Fibroblast of pulmonary artery (primary cell): ENCODE measurements at regions not wholly inside any gene's neighbourhood (a gene's known extent, or its start where the extent isn't known, plus 50 kb on each side); places are given as distances from the start of the nearest gene placed in this dataset.

Source experiments
- DNase-seq: peaks from one replicate; pipeline ENCODE4 v3.0.0-alpha.2; 2010; ENCODE audit warnings: low read depth
- H3K4me3 ChIP-seq: replicated peaks from 2 replicates; pipeline ENCODE4 v1.5.1; 2011; ENCODE audit warnings: low read depth, mild to moderate bottlenecking, control low read depth, low read length, moderate library complexity
- TF ChIP-seq, protein P1 (sequence below): IDR thresholded peaks from 2 replicates; pipeline ENCODE4 v1.5.1; 2011; ENCODE audit warnings: mild to moderate bottlenecking, control low read depth, low read length, inconsistent platforms; ENCODE audit errors: missing control alignments

DNA sequence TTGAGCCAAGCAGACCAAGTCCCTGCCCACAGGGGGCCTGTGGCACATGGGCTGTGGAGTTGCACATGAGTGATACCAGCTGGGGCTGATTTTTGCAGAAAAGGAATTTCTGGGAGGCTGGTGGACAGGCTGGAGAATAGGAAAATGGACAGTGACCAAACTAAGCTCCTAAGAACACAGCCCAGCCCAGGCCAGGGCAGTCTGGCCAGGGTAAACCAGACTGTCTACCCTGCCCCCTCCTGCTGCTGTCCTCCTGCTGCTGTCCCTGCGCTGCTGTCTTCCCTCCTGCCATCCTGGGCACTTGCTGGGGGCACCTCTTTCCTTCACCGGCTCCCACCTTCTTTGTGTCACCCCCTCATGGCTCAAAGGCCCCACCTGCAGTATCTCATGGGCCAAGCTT, 219.2 kb downstream of the ZIC5 start:
- no peak for DNase-seq
- no peak overlapping the region for H3K4me3 ChIP-seq
- TF ChIP-seq, protein P1, sequence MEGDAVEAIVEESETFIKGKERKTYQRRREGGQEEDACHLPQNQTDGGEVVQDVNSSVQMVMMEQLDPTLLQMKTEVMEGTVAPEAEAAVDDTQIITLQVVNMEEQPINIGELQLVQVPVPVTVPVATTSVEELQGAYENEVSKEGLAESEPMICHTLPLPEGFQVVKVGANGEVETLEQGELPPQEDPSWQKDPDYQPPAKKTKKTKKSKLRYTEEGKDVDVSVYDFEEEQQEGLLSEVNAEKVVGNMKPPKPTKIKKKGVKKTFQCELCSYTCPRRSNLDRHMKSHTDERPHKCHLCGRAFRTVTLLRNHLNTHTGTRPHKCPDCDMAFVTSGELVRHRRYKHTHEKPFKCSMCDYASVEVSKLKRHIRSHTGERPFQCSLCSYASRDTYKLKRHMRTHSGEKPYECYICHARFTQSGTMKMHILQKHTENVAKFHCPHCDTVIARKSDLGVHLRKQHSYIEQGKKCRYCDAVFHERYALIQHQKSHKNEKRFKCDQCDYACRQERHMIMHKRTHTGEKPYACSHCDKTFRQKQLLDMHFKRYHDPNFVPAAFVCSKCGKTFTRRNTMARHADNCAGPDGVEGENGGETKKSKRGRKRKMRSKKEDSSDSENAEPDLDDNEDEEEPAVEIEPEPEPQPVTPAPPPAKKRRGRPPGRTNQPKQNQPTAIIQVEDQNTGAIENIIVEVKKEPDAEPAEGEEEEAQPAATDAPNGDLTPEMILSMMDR = no peak

- TF ChIP-seq, protein P1 = no peak
- no peak overlapping the region for H3K4me3 ChIP-seq
- DNase-seq = no peak
Observed at GRCh38 chr13:99751517-99752199, 219.9 kb downstream of the ZIC5 start.

- TF ChIP-seq, protein P1 = no peak
- DNase-seq = no peak
- no peak overlapping the region for H3K4me3 ChIP-seq
Observed at GRCh38 chr13:99750951-99751350, 220.6 kb downstream of the ZIC5 start.

DNA sequence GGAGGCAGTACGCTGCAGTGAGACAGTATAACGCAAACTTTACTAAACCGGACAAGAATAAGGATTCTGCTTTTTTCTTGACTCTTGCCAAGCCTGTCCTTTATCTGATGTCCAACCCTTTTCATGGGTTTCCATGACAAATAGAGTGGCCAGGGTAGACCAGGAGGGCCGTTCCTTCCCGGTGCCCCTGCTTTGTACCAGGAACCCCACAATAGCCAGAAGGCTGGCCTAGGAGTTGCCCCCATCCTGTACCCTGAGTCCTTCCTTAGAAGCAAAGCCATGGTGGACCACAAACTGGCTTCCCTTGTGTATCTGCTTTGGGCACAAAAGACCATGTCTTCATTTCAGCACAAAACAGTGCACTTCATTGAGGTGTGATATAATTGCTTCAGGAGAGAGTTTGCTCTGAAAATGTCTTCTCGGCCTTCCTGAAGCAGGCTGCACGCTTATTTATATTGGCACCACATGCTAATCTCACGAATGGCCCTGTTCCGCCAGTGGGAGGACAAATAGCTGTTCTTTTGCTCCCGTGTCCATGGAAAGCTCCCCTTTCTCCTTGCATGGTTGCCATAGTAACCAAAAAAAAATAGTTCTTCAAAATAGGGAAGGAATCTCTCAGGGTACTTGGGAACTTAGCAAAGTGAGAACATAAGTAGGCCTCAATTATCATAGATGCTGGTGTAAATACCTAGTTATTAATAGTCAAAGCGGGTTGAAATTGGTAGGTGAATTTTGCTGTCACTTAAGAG, 222.1 kb downstream of the ZIC5 start:
- TF ChIP-seq, protein P1 = no peak
- no peak overlapping the region for H3K4me3 ChIP-seq
- no peak for DNase-seq

GRCh38 chr13:99747403-99747710, 224.2 kb downstream of the ZIC5 start:
- no peak for DNase-seq
- no peak overlapping the region for H3K4me3 ChIP-seq
- TF ChIP-seq, protein P1 = no peak

- H3K4me3 ChIP-seq = no peak overlapping the region
Observed at GRCh38 chr13:99746637-99747402, 224.7 kb downstream of the ZIC5 start.

More at GRCh38 chr13:99746637-99747402, 224.7 kb downstream of the ZIC5 start:
- DNase-seq = no peak
- TF ChIP-seq, protein P1 = no peak
